PC-9 (cell line): ENCODE measurements at regions not wholly inside any gene's neighbourhood (a gene's known extent, or its start where the extent isn't known, plus 50 kb on each side); places are given as distances from the start of the nearest gene placed in this dataset.

Source experiments
- CTCF ChIP-seq: fragments of 200-600 bp; sonication (generic); conservative IDR thresholded peaks from 2 replicates; pipeline ENCODE4 v1.6.1; 2017; ENCODE audit warnings: mixed run types, antibody characterized with exemption, mild to moderate bottlenecking, moderate library complexity
- EZH2 ChIP-seq: fragments of 200-600 bp; sonication (generic); IDR thresholded peaks from 2 replicates; pipeline ENCODE4 v1.8.0; 2017; ENCODE audit warnings: antibody characterized with exemption, low read depth

GRCh38 chr7:20484356-20484755 lies 131.1 kb upstream of the ABCB5 start:
- no peak for TF ChIP-seq CTCF
- TF ChIP-seq EZH2 = no peak
